ENCODE measurements at regions not wholly inside any gene's neighbourhood (a gene's known extent, or its start where the extent isn't known, plus 50 kb on each side); places are given as distances from the start of the nearest gene placed in this dataset.

DNA sequence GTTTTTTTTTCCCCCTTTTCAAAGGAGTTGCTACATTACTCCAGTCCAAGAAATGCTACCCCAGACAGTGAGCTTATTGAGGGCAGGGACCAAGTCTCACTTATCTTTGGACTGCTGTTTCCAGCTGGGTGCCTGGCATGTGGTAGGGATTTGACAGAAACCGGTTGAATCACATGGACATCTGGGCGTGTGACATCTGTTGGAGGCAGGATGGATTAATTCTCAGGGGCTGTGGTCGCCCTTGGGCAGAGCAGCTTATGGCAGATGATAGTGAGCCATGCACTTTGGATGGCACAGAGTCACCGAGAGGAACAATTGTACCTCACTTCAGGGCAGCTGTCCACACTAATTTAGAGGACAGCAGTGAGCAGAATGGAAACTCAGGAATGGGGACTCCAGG lies 254.6 kb upstream of the ID2 start:
- DNase-seq (ENCODE audit: low spot score) = no peak

DNA sequence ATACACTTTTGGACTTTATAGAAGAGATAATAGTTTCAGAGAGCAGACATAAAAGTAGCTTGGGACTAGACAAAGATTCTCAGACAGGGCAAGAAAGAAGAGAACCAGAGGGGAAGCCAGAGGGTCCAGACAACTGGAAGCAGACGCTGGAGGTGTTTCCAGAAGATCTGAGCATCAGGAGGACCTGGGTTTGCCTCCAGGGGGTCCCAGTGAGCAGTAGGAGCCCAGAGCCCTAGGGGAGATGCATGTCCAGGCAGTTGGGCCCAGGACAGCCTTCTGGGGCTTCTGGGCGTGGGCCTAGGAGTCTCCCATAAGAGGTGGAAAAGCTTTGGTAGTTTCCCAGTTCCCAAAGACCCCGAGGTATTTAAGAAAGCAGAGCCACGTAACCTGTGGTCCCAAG lies 251.2 kb upstream of the ID2 start:
- DNase-seq (ENCODE audit: low spot score) = no peak

DNA sequence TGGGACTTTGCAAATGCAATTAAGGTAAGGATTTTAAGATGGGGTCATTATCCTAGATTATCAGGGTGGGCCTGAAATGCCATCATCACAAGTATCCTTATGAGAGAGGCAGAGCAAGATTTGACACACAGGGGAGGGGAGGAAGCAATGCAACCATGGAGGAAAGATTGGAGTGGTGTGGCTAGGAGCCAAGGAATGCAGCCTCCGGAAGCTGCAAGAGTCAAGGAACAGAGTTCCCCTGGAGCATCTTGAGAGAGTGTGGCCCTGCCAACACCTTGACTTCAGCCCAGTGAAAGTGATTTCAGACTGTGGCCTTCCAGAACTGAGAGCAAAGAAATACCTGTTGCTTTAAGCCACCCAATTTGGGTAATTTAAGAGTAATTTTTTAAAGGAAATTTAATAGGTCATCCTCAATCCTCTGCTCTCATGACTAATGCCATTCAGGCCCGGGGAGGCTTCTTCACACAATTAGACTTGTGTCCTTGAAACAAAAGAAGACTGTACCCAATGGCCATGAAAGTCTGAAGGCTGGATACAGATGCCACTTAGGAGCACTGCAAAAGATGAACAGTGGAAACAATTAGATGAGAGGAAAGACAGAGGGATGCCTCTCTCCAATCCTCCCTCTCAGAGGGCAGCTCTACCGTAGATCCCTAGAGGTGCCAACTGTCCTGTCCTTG lies 250.3 kb upstream of the ID2 start:
- peak; percentile 29 for DNase-seq (ENCODE audit: low spot score)

DNA sequence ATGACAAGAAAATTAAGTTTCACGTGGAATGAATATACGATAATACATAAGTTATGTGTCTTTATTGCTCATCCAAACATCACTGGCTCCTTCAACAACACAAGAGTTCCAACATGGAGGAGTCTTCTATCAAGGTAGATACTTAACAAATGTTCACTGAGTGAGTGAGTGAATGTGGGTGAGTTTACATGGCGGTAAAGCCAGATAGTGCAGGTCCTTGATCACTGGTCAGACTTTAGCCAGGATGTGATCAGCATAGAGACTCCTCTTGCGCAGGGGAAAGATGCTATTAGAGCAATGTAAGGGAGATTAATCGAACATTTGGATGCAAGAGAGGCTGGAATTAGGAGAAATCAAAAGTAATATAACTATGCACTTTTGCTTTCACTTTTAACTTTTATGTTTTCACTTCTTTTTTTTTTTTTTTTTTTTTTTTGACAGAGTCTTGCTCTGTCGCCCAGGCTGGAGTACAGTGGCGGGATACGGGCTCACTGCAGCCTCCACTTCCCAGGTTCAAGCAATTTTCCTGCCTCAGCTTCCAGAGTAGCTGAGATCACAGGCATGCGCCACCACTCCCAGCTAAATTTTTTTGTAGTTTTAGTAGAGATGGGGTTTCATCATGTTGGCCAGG lies 249.0 kb upstream of the ID2 start:
- DNase-seq (ENCODE audit: low spot score) = no peak

DNA sequence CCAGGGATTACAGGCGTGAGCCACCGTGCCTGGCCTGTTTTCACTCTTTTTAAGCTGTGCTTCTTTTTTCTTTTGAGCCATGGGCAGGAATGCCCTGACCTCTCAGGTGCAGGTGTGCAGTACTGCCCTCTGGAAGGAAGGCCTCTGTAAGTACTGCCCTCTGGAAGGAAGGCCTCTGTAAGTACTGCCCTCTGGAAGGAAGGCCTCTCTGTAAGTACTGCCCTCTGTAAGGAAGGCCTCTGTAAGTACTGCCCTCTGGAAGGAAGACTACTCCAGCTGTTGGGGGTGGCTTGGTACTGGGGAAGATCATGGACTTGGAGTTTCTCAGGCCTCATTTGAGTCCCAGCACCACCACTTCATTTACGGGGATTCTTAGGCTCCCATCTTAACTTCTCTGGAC lies 248.5 kb upstream of the ID2 start:
- no peak for DNase-seq (ENCODE audit: low spot score)

DNA sequence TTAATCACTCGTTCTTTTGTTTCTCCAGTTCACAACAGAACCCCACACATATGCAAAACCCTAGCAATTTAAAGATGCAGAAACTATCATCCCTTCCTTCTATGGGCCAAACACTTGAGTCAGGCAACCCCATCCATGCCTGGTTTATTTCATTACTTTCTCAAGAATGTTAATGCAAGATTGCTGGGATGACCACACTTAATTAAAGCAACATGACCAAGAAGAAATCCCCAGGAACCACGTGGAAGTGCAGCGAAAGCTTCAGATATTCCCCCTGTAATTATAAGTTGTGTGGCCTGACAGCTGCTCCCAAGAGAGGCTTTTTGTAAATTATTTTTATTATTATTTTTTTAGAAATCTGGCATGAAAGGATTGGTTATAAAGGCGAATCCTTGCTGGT lies 246.2 kb upstream of the ID2 start:
- DNase-seq (ENCODE audit: low spot score) = no peak

DNA sequence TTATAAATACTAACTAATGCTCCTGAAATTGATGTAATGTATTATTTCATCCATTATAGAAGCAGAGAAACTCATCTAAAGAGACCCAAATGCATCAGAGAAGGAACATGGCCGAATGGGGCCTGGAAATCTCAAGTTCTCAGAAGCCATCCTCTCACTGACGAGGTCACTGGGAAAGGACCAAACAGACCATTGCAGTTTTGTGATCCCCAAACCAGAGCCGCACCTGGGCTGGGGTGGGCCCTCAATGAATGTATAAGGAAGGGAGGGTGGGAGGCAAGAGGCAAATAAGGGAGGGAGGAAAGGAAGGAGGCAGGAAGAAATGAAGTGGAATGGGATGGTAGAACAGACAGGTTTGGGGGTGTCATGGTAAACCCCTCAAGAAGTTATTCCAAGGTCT lies 245.3 kb upstream of the ID2 start:
- DNase-seq (ENCODE audit: low spot score) = no peak

DNA sequence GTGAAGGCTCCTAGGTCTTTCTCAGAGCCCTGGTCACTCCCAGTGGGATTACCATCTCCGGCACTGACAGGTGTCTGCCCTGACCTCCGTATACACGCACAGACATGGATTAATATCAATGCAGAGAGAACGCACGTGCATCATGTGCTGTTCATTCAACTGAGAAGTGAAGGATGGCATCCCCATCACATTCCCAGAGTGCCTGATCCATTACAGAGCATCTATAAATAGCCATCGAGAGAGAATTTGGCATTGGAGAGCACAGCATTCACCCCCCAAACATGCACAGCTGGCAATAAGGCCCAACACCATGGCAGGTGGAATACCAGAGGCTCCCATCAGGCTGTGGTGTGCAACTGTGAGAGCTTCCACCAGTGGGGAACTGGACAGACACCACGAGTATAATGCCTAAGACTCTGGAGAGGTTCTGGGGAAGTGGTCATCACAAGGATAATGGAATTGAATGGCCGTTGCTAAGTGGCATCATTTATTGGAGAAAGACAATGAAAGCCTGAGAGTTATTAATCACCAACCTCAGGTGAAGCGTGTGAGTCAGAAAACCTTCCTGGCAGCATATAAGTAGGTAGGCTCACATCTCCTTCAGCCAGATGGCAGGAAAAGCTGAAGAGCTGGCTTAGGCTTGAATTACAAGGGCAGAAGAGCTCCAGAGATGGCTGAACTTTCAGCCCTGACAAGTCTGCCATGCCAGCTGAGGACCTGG lies 244.5 kb upstream of the ID2 start:
- peak; percentile 43 for DNase-seq (ENCODE audit: low spot score)

DNA sequence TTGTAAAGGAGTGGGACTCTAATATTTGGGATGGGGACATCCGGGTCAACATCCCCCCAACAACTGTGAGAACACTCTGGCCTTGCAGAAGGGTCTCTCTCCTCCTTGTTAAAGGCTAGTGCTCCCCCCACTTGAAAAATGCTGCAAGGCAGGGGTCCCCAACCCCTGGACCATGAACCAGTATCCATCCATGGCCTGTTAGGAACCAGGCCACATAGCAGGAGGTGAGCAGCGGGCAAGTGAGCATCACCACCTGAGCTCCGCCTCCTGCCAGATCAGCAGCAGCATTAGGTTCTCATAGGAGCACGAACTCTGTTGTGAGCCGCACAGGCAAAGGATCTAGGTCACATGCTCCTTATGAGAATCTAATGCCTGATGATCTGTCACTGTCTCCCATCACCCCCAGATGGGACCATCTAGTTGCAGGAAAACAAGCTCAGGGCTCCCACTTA lies 243.9 kb upstream of the ID2 start:
- DNase-seq (ENCODE audit: low spot score) = no peak

DNA sequence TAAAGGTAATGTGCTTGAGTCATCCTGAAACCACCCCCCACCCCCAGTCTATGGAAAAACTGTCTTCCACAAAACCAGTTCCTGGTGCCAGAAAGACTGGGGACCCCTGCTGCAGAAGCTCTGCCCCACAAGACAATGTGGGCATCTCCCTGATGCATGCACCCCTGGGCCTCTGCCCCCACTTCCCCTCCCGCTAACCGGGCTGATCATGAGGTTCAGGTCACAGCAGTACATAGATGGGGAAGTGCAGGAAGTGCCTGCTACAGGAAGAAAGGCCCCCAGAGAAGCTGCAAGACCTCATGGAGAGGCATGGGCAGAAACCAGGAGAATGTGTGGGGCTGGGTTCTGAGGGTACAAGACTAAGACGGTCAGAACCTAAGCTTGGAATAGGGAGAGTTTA lies 243.4 kb upstream of the ID2 start:
- DNase-seq (ENCODE audit: low spot score) = no peak

DNA sequence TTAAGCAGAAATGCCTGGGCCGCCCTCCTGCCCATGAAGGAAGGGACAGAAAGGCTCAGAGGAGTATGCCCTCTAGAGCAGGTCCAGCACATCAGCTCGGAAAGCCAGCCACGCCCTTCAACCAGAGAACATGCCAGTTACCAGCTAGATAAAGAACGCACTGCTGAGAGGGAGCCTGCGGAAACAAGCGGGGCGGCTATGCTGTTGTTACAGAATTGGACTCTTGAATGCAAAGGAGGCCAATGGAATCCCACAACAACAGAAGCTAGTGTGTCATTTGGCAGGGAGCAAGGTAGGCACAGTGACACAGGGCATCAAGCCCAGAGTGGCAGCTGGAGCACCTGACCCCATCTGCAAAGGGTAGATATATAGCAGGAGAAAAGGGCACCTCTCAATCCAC lies 242.9 kb upstream of the ID2 start:
- DNase-seq (ENCODE audit: low spot score) = no peak

DNA sequence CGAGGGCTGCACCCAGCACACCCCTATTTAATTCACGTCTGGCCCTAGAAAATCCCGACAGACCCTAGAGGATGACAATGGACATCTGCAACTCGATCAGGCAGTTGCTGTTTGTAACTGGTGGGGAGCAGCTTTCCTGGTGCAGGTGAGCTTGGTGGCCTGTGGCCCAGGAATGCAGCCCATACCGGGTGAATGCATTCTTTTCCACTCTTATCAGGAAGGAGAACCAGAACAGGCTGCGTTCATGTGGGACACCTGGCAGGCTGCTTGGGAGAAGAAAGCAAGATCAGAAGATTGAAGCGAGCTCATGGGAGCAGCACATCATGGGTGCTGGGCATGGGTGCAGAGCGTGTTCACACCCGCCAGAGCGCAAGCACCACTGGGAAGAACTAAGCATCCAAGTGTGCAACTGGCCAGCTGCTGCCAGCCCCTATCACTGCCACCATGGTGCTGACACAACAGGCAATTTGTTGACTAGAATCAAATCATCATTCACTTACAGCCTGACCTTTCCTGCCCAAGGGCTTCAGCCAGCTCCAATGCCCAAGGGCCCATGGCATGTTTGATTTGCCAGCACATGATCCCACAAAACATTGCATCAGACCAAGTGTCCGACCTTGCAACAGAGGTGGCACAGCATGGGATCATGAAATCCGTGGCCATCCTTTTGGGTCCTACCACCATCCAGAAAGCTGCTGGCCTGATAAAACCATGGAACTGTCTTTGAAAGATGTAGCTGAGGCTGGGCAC lies 241.7 kb upstream of the ID2 start:
- DNase-seq (ENCODE audit: low spot score) = no peak

DNA sequence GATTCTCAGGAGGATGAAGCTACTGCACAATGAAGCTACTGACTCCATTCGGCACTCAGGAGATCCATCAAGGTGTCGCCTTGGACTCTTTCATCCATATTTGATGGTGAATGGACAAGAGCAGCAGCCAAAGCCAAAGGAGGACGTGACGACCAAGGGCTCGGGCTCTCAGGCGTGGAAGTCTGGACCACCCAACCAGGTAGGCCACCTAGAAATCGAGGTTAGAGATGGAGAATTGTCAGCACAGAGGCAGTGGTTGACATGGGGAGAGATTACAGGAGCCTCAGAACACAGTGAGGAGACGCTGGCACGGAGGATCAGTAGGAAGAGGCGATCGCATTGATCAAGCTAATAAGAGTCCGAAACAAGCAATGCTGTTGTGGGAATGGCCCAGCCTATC lies 240.5 kb upstream of the ID2 start:
- no peak for DNase-seq (ENCODE audit: low spot score)

DNA sequence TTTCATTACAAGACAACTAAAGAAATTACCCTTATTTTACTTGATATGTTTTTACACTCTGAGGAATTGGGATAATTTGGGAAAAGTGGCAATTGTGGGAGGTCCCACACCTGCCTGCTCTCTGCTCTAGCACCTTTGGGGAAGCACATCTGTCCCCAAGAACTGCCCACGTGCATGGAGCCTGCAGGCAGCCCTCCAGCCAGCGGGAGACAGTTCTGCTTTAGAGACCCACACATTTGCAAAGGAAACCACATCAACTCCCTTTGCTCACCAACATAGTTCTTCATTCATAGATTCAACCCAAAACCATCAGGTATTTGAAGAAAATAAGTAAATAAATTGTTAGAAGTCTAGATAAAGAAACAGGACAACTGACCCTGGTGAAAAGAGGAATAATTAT lies 239.9 kb upstream of the ID2 start:
- DNase-seq (ENCODE audit: low spot score) = no peak

DNA sequence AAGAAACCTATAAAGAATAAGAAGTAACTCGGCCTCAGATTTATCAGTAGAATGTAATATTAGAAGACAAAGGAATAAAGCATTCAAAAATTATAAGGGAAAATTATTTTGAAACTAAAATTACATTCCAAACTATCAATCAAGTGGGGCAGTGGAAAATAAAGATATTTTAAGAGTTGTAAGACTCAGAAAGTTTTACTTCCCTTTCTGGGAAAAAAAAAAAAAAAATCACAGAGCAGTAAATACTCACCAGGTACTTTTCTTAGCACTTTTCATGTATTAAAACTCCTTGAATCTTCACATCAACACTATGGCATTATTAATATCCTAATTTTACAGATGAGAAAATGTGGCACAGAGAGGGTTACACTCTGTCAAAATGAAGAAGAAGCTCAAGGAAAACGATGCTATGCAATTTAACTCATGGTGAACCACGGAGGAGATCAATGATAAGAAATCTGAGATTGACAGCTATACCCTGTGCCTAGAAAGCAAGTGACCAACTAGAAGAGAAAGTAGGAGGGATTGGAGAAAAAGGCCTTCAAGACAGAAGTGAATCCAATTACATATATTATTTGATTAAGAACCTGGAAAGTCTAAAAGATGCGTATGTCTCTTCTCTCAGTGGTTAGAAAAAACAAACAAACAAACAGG lies 238.9 kb upstream of the ID2 start:
- no peak for DNase-seq (ENCODE audit: low spot score)

DNA sequence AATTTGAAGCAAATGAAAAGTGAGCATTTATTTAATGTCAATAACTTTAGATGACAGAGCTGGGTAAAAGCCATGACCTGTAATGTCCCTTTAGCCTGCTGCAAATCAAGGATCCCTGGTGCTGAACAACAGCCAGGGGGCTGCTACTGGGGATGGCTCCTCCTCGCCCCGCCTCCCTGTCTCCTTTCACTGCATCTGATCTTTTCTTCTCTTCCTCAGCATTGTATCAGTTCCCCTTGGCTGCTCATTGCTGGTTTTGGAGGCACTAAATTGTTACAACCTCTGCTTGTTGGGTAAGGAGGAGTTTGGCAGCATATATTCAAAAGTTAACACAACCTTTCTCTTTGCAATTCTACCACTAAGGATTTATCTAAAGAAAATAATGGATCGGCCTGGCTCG lies 236.3 kb upstream of the ID2 start:
- no peak for DNase-seq (ENCODE audit: low spot score)

DNA sequence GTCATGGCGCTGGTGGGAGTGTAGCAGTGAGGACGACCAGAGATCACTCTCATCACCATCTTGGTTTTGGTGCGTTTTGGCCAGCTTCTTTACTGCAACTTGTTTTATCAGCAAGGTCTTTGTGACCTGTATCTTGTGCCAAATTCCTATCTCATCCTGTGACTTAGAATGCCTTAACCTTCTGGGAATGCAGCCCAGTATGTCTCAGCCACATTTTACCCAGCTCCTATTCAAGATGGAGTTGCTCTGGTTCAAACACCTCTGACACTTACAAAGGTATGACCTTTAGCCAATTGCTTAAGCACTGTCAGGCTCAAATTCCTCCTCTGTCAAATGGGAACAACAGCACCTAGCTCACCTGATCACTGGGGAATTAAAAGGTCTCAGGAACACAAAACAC lies 235.1 kb upstream of the ID2 start:
- peak; percentile 45 for DNase-seq (ENCODE audit: low spot score)

DNA sequence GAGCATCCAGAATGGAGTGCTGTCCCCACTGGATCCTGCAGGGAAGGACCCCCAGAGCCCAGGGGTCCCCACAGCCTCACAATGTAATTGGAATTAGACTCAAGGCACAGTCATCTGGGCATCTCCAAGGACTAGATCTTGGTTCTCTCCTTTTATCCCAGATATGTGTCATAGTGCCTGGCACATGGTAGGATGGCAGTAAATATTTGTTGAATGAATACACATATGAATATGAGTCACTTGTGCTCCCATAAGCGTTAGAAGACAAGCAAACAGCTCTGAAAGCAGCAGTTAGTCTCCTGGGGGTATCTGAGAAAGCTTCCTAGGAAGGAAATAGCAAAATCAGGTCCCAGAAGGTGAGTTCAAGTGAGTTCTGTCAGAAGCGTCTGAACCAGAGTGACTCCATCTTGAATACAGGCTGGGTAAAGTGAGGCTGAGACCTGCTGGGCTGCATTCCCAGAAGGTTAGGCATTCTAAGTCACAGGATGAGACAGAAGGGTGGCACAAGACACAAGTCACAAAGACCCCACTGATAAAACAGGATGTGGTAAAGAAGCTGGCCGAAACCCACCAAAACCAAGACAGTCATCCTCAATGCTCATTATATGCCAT lies 234.1 kb upstream of the ID2 start:
- DNase-seq (ENCODE audit: low spot score) = peak; percentile 90

DNA sequence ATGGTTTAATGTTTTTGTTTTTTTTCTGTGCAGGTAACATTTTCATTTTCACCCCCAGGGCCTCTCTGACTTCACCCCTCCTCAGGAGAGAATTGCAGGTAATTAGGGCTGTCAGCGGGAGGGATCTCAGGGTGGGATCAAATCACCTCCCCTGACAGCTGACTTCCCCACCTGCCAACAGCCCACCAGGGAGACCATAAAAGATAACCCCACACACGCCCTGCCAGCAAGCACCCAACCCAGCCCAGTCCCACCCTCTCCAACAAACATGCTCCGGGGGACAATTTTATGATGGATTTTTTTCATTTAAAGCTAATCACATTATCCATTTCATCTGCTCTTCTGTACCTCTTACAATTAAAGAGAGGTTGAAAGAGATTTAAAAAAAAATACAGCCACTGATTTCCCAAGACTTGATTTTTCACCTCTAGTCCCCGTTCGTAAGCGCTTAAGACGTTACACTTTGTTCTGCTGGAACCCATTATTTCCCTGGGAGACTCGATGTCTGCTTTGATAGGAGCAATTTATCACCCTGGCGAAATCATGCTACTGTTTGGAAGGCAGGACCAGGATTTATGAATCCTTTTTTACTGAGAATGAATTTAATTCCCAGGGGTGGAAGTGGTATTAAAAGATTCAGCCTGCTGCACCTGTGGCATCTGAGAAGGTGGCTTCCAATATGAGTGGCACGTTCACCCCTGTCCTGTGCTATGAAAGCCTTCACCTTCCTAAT lies 232.9 kb upstream of the ID2 start:
- DNase-seq (ENCODE audit: low spot score) = no peak

DNA sequence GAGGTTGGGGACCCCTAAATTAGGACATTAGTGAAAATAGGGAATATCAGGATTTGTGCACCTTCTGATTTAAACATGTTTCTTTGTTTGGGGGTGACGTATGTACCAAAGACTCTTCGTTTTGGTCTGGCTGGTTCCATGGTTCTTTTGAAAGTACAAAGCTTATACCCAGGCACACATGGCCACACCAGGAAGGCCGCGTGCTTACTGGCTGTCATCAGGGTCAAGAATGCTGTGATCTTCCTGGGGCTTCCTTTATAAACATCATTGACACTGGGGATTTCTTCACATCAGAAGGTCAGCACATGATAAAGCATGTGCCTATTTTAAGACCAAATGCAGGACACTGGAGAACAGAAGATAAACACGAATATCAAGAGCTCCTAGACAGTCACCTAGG lies 230.6 kb upstream of the ID2 start:
- DNase-seq (ENCODE audit: low spot score) = no peak

DNA sequence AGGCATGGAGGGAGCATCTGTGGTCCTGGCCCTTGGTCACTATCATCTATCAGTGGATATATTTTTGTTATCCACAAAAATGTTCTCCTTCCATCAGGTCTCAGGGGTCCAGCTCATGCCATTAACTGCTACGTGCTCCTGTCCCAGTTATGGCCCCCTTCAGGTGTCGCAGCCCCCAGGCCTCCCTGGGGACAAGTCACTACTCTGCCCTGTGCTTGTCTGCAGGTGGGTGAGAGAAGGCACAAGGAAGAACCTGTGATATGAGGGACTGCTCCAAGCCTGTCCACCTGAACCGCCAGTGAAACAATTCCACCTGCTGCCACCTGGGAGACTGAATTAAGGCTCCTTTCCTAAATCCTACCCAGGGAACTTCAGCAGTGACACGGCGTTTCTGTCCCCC lies 229.6 kb upstream of the ID2 start:
- DNase-seq (ENCODE audit: low spot score) = no peak
